ENCODE measurements at regions not wholly inside any gene's neighbourhood (a gene's known extent, or its start where the extent isn't known, plus 50 kb on each side); places are given as distances from the start of the nearest gene placed in this dataset.

DNA sequence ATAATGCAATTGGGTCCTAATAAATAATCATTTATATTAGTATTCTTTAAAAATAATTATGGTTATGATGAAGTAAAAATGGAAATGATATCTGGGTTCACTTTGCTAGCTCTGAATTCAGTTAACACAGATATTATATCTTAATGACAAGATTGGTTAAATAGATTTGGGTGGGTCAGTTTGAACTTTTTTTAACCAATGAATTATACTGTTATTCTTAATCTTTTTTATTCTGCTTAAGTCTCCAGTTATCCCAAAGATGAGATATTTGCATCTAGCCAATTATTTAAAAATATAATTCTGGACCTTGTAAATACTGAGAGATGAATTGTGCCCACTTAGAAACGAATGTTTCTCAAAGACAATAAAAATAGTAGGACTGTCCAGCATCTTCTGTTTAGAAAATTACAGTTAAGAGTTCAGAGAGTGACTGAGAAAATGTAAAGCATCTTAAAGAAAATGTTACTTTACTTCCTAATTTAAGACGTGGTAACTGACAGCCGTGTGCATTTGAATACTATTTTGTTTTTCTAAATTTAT lies 345.2 kb downstream of the USP25 start:
- DNase-seq: no peak

GRCh38 chr21:16075649-16076282 lies 346.0 kb downstream of the USP25 start:
- DNase-seq: no peak

DNA sequence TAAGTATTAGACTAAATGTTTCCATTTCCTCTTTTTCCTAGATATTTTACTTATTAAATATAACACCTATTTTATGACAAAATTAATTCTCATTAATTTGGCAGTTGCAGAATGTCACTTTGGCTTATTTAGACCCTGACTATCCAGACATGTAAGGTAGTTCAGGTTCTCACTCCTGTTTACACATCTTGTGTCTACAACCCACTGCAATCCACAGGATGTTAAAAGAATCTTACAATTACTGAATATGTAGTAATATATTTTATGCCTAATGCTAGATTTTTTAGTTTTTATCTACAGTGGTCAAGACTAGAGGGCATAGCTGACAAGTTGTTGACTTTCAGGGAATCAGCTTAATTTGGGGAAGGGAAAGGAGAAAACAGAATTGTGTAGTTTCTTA lies 346.7 kb downstream of the USP25 start:
- DNase-seq: no peak

DNA sequence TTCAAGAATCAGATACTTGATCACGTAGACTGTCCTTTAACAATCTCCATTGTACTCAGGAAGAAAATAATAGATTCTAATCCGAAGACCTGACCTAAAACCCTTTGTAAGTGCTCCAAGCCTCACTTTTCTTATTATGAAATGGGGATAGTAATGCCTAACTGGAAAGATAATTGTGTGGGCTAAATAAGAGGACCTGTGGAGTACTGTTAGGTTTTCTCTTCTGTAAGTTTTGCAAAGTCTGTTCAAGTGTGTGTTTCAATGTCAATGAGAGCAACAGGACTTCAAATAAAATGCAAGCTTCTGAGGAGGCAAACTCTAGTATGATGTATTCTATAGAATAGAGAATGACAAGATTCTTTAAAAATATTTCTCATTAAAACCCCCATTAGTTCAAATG lies 348.6 kb downstream of the USP25 start:
- DNase-seq: no peak

DNA sequence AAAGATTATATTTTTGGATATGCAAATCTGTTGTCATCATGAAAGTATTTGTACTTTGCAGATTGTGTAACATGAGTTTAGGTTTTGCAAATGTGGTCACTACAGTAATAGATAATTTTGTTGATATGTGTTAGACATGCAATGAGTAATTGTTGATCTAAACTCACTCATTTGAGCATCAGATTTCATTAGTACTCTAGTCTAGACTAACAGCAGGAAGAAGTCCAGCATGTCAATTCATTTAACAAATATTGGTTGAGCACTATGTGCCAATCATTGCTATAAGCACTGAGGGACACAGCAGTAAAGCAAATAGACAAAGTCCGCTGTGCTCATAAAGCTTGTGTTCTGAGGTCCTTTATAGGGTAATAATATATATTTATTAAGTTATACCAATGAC lies 350.0 kb downstream of the USP25 start:
- no peak for DNase-seq

GRCh38 chr21:16081304-16081703 lies 351.5 kb downstream of the USP25 start:
- DNase-seq: no peak

GRCh38 chr21:16082038-16082816 lies 352.4 kb downstream of the USP25 start:
- DNase-seq: no peak

DNA sequence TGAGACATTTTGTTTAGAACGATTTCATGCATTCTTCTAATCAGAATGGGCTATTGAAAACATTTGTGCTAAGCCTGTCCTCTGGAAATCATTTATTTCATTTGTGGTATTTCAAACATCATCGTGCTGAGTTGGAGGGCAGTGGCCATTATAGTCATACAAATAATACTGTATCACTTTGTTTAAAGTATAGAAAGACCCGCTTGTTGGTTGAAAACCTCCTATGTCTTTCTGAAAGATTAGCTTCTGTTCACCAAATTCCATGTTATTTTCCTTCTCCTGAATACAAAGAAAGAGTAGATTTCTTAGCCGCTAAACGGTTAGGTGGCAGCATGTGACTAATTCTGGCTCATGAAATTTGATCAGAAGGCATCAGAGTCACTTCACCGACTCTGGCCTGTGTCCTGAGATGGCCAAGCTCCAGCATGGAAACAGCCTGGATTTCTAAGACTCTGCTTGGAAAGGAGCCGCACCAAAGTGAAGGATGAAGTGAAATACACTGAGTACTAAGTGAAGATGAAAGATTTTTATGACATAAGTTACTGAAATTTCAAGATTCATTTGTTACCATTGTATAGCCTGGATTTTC lies 355.1 kb downstream of the USP25 start:
- DNase-seq: no peak

DNA sequence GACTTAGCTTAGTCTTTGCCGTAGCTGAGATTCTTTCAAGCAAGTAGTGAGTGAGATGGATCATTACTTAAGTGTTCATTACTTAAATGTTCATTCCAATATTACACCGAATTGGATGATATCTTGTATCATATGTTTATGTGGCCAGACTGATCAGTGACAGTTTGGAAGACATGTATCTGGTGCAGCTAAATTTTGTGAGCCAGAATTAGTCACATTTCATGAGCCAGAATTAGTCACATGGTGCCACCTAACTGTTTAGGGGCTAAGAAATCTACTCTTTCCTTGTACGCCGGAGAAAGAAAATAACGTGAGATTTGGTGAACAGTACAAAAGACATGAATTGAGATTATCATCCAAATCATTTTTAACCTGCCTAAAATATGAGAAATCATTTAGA lies 355.6 kb downstream of the USP25 start:
- DNase-seq: no peak

GRCh38 chr21:16086121-16086520 lies 356.3 kb downstream of the USP25 start:
- DNase-seq: no peak

DNA sequence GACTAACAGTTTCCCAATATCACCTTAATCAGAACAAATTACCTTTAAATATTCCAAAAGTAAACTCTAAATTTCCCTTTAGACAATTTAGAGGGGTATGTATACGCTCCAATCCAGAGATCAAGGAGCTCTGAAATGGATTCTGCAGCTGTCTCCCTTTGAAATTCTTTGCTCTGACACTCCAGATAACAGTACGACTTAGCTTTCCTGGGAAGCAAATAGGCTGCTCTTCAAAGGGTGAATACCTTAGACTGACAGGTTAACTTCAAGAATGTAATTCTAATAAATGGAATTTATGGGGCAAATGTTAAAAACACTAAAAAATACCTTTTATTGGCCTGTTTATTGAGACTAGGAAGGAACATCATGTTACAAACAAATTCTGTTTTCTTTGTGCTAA lies 357.2 kb downstream of the USP25 start:
- DNase-seq: no peak

GRCh38 chr21:16087523-16087922 lies 357.7 kb downstream of the USP25 start:
- DNase-seq: no peak

DNA sequence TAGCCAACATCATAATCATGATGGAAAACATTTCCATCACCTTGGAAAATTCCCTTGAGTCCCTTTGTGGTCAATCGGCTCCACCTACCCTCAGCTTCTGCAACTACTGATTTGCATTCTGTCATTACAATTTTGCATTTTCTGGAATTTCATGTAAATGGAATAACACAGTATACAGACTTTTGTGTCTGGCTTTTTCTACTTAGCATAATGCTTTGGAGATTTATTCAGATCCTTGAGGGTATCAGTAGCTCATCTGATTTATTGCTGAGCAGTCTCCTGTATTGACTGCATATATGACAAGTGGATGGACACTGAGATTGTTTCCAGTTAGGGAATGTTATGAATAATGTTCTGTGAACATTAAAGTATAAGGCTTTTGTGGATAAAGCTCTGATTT lies 358.3 kb downstream of the USP25 start:
- DNase-seq: no peak

DNA sequence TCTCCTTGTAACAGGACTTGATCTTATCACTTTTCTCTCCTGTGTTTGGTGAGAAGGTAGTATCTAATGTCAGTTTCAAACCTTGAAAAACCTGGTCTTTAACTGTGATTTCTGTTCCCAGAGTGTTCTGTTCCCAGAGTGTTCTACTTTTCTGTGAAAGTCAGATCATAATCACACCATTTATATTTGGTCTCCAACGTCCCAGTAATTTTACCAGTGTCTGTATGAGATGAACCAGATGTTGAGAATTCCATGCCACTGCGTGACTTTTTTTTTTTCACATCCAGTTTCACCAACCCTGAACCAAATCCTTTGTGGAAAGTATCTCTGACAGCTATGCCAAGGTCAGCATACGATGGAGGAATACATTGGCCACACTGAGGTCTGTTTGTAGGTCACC lies 365.2 kb downstream of the USP25 start:
- DNase-seq: no peak

GRCh38 chr21:16096988-16097387 lies 367.2 kb downstream of the USP25 start:
- no peak for DNase-seq

DNA sequence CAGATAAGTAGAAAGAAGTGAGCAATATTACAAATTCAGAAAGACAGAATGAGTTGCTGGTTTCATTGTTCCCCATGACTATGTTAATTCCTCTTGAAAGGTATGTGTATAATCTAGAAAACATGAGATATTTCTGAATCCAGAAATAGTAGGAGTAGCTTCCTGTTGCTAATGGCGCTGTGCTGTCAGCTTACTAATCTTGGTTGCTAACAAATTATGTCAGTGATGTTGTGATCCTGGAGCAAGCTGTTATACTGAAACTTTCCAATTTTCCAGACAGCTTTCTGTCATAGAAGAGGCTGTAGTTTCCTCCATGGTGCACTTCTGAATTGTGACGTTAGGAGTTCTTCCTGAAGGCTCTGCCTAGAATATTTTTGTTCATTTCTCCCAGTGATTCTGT lies 372.3 kb downstream of the USP25 start:
- no peak for DNase-seq

DNA sequence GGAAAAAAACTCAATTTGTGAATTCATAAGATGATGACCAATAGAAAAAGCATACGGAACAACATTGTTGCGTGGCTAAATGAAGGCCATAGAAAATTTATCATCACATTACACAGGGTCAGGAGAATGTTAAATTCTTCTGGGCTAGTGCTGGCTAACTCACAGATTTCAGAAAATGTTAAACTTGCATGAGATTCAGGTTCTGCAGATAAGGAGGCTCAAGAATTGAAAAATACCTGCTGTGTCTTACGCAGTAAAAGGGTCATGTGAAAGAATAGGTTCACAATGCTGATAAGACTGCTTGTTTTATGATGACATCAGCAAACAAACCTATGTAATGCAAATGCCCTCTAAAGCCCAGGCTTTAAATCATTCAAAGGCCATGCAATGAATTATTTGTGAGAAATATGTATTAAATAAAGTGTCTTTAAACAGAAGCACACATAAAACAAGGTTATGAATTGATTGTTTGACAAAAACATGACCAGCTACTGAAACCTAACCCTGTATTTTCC lies 378.8 kb downstream of the USP25 start:
- DNase-seq: no peak

DNA sequence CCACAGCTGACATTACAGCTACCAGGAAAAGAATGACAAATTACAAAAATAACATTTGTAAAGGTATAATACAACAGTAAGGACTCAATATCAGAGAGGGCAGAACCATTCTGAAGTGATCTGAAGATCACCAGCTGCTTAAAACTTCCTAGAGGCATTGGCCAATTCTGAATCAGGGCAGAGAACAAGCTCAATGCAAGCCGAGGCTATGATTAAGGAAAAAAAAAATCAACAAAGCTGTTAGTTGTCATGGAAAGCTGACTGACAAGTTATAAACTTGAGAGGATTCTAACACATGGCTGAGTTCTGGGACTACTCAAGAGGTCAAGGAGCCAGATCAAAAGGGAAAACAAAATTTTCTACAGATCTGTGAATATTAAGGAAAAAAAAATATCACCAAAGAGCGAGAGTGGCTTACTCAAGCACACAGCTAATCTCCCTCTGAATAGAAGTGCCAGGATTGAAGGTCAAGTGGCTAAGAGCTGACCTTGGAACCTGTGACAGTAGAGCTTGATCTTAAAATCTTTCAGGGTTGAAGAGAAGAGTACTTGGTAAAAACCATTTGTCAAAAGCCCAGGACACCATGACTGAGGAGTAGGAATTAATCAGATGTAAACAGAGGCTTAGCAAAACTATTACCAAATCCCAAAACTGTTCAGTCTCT lies 383.4 kb downstream of the USP25 start:
- no peak for DNase-seq

GRCh38 chr21:16115461-16115860 lies 385.7 kb downstream of the USP25 start:
- DNase-seq: no peak

- no peak for DNase-seq
Observed at GRCh38 chr21:16116069-16116468, 386.3 kb downstream of the USP25 start.

- DNase-seq: no peak
Observed at GRCh38 chr21:16116798-16117197, 387.0 kb downstream of the USP25 start.

DNA sequence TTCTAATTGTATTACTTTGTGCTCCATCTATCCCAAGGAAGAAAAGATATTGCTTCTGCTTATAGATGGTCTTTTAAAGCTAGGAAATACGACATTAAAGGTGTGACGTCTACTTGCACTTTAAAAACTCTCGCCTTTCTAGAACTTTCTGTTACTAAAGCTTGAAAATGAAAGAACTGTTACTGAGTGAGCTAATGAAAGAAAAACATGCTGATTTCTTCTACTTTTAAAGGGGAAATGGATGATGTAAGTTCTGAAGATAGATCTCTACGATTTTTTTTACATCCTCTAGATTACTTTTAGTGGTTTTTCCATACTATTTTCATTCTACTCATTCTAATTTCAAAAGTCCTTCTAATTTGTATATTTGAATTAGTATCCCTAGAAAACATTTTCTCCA lies 387.5 kb downstream of the USP25 start:
- no peak for DNase-seq

Data from effector CD4-positive, alpha-beta T cell (primary cell).